ENCODE measurements at regions not wholly inside any gene's neighbourhood (a gene's known extent, or its start where the extent isn't known, plus 50 kb on each side); places are given as distances from the start of the nearest gene placed in this dataset.

- Histone ChIP-seq H3K27me3 (ENCODE audit: insufficient read depth, low read depth, low read length) (no peaks in the 10 kb centered on the region), H3K4me2 (ENCODE audit: low read length) (no peak overlapping the region), H4K20me1 (ENCODE audit: insufficient read depth) (no peaks in the 10 kb centered on the region), H3K9ac (ENCODE audit: low read length) (no peak overlapping the region), H3K79me2 (replicated peaks; ENCODE audit: insufficient read depth, low read length) (no peaks in the 10 kb centered on the region), H3K36me3 (ENCODE audit: insufficient read depth, low read length) (no peaks in the 10 kb centered on the region), H3K9me2 (ENCODE audit: insufficient read depth, low read length) (no peaks in the 10 kb centered on the region), H3K27ac (ENCODE audit: low read length) (no peak overlapping the region), H3F3A (ENCODE audit: insufficient read depth, low read length, poor library complexity, severe bottlenecking) (no peaks in the 10 kb centered on the region), H3K4me3 (ENCODE audit: low read length) (no peak overlapping the region), H3K9me3 (ENCODE audit: low read length) (no peaks in the 10 kb centered on the region), H2AFZ (ENCODE audit: low read depth, low read length) (no peak overlapping the region)
- no peak for TF ChIP-seq POLR2AphosphoS5 (IDR thresholded peaks at IDR 0.05)
- TF ChIP-seq SMC3 (conservative IDR thresholded peaks at IDR 0.05; ENCODE audit: poor library complexity): no peak
- no peak for TF ChIP-seq CTCF (IDR thresholded peaks at IDR 0.05; ENCODE audit: poor library complexity, severe bottlenecking)
- no peak for TF ChIP-seq TAF1 (IDR thresholded peaks at IDR 0.05; ENCODE audit: low read depth)
- TF ChIP-seq MXI1 (conservative IDR thresholded peaks at IDR 0.05; ENCODE audit: poor library complexity, severe bottlenecking): no peak
- TF ChIP-seq EP300 (conservative IDR thresholded peaks at IDR 0.05; ENCODE audit: poor library complexity, severe bottlenecking): no peak
- TF ChIP-seq REST (IDR thresholded peaks at IDR 0.05; ENCODE audit: borderline replicate concordance): no peak
- no peak for TF ChIP-seq EZH2 (IDR thresholded peaks at IDR 0.05; ENCODE audit: borderline replicate concordance, insufficient read depth, low read length, poor library complexity, severe bottlenecking)
These were observed 322.6 kb upstream of the WWC1 start for GRCh38 chr5:167968837-167969236.

GRCh38 chr5:167969998-167970397 lies 321.4 kb upstream of the WWC1 start:
- TF ChIP-seq SMC3 (conservative IDR thresholded peaks at IDR 0.05; ENCODE audit: poor library complexity) (no peak), EZH2 (IDR thresholded peaks at IDR 0.05; ENCODE audit: borderline replicate concordance, insufficient read depth, low read length, poor library complexity, severe bottlenecking) (no peak), TAF1 (IDR thresholded peaks at IDR 0.05; ENCODE audit: low read depth) (no peak), MXI1 (conservative IDR thresholded peaks at IDR 0.05; ENCODE audit: poor library complexity, severe bottlenecking) (no peak)
- no peaks in the 10 kb centered on the region for H4K20me1 ChIP-seq (ENCODE audit: insufficient read depth)
- no peaks in the 10 kb centered on the region for H3K9me3 ChIP-seq (ENCODE audit: low read length)
- no peaks in the 10 kb centered on the region for H3K27me3 ChIP-seq (ENCODE audit: insufficient read depth, low read depth, low read length)
- H3K9me2 ChIP-seq (ENCODE audit: insufficient read depth, low read length): no peaks in the 10 kb centered on the region
- H3K4me2 ChIP-seq (ENCODE audit: low read length): no peak overlapping the region
- H3K9ac ChIP-seq (ENCODE audit: low read length): no peak overlapping the region
- no peaks in the 10 kb centered on the region for H3K36me3 ChIP-seq (ENCODE audit: insufficient read depth, low read length)
- no peak overlapping the region for H3K27ac ChIP-seq (ENCODE audit: low read length)
- H3K4me3 ChIP-seq (ENCODE audit: low read length): no peak overlapping the region
- H3K79me2 ChIP-seq (replicated peaks; ENCODE audit: insufficient read depth, low read length): no peaks in the 10 kb centered on the region
- H3F3A ChIP-seq (ENCODE audit: insufficient read depth, low read length, poor library complexity, severe bottlenecking): no peaks in the 10 kb centered on the region
- no peak overlapping the region for H2AFZ ChIP-seq (ENCODE audit: low read depth, low read length)

- no peaks in the 10 kb centered on the region for H3F3A ChIP-seq (ENCODE audit: insufficient read depth, low read length, poor library complexity, severe bottlenecking)
- H3K36me3 ChIP-seq (ENCODE audit: insufficient read depth, low read length): no peaks in the 10 kb centered on the region
- H3K27me3 ChIP-seq (ENCODE audit: insufficient read depth, low read depth, low read length): no peaks in the 10 kb centered on the region
- H3K79me2 ChIP-seq (replicated peaks; ENCODE audit: insufficient read depth, low read length): no peaks in the 10 kb centered on the region
- no peaks in the 10 kb centered on the region for H3K9me2 ChIP-seq (ENCODE audit: insufficient read depth, low read length)
- no peaks in the 10 kb centered on the region for H3K9me3 ChIP-seq (ENCODE audit: low read length)
- H3K4me3 ChIP-seq (ENCODE audit: low read length): no peak overlapping the region
- H3K4me2 ChIP-seq (ENCODE audit: low read length): no peak overlapping the region
- H3K27ac ChIP-seq (ENCODE audit: low read length): no peak overlapping the region
- no peak overlapping the region for H2AFZ ChIP-seq (ENCODE audit: low read depth, low read length)
- no peak overlapping the region for H3K9ac ChIP-seq (ENCODE audit: low read length)
- H4K20me1 ChIP-seq (ENCODE audit: insufficient read depth): no peaks in the 10 kb centered on the region
- TF ChIP-seq EZH2 (IDR thresholded peaks at IDR 0.05; ENCODE audit: borderline replicate concordance, insufficient read depth, low read length, poor library complexity, severe bottlenecking) (no peak), REST (IDR thresholded peaks at IDR 0.05; ENCODE audit: borderline replicate concordance) (no peak)
These were observed 319.7 kb upstream of the WWC1 start for GRCh38 chr5:167971706-167972105.
